GM19240 (cell line): ENCODE measurements at regions not wholly inside any gene's neighbourhood (a gene's known extent, or its start where the extent isn't known, plus 50 kb on each side); places are given as distances from the start of the nearest gene placed in this dataset.

Source experiments
- DNase-seq: peaks from one replicate; pipeline ENCODE4 v3.0.0; 2011; ENCODE audit warnings: low spot score; ENCODE audit not compliant: insufficient read length

DNA sequence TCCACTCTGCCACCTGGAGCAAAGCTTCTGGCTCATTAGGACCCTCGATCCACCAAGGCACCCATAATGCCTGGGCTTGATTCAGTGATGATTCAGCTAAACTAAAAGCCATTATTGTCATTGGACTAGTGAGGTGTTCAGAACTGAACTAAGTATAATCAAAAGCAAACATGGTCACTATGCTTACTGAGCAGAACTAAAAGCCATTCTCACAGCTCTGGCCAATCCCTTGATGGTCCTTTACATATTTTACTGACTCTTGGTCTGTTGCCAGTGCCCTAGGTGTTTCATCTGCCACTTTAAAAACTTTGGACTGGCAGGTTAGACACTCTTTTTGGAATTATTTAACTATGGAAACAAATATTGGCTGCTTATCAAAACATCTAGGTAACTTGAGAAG, 703.5 kb downstream of the FAT4 start:
- no peak for DNase-seq

DNA sequence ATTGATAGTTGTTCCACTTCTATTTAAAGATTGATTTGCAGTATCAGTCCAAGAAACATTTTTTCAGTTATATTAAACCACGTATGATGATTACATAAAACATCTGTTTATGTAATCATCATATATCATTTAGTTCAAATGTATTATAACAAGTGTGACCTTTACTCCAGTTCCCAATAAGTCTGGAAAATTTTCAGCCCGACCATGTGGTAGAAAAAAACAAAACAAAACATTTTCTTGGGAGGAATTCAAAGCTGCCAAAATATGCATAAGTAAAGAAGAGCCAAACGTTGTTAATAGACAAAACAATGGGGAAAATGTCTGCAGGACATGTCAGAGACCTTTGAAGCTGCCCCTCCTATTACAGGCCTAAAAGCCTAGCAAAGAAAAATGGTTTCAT, 709.1 kb downstream of the FAT4 start:
- DNase-seq: no peak

DNA sequence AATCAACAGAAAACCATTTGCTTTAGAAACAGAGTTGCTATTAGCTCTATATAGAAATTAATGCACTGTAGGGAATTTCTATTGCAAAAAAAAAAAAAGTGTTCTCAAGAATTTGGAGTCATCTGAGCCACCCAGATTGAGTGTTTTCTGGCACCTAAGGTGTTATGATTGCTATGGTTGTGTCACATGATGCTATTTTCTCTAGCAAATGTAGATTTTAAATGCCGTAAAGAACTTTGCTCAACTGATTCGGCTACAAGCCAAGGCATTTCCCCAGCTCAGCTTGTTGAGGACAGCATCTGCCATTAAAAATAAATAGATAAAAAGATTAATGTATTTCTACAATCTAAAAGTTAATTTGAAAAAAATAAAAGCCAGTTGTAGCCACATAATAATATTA, 712.8 kb downstream of the FAT4 start:
- DNase-seq: no peak

DNA sequence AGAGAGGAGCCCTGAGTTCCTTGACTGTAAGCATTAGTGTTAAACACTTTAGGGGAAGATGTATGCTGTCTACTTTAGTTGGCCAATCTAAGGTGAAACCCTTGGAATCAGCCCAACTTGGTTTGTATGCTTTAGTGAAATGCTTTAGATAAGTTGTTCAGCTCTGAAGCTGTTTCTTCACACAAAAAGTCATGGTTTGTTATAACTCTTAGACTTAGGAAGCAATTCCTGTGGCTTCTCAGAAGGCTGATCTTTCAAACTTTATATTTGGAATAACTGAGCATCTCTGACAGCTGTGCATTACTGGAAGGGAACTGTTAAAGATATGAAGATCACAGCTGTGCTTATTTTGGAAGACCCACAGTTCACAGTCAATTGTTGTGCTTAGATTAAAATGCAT, 714.1 kb downstream of the FAT4 start:
- DNase-seq: no peak

DNA sequence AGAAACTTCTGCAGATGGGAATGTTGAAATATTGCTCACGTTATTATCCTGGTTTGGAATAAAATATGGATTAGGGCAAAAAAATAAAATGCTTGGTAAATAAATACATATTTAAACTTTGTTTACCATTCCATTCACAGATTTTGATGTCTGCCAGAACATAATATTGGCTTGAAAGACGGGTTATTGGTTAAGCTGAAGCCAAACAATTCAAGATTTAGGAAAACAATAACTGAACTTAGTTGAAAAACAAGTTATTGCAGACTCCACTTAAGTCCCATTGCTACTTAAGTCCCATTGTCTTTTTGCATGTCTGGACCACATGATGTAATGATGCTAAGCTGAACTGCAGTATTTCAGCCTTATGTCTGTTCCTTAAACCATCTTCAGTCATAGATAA, 722.5 kb downstream of the FAT4 start:
- DNase-seq: no peak

DNA sequence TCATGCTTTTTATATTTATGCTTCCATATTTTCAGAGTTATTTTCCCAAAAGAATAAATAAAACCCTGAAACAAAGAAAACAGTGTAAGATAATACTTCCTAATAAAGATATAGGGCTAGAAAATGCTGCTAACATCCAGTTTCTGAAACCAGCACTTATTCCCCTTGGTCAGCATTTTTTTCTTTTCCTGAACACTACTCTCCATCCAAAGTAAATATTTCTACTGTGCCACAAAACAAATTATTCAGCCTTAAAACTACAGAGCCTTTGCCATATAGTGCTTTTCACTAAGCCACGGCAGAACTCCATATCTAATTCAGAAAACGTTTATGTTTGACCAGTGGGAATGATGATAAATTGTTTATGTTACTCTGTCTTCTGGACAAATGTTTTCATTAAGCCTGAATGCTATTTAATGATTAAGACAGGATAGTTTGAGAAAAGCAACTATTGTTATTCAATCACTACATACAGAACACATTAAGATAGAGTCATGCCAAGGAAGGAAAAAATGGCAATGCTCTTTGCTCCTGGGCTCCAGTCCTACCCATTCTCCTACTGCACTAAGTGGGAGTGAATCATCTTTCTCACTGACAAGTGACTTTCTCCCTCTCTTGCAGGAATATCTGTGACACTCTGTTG, 723.9 kb downstream of the FAT4 start:
- no peak for DNase-seq

DNA sequence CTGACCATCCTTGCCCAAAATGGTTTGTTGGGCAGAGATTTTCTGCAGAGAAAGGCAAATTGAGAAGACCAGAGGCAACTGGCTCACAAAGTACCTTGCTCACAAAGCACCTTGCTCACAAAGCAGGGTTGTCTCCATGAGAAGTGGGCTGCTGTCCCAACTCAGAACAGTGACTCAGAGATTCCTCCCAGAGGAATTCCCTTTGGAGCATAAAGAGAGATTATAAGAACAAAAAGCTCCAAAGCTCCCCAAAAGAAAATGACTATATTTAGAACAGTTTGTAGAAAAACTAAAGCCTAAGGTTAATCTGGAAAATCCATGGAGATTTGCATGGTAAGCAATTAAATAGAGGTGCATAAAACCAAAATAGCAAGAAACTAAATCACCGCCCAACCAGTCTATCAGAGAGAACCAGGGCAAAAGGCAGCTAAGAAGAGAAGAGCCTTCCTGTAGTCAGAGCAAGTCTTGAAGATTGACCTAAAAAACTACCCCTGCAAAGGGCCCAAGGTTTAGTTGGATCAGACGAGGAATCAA, 731.4 kb downstream of the FAT4 start:
- no peak for DNase-seq

DNA sequence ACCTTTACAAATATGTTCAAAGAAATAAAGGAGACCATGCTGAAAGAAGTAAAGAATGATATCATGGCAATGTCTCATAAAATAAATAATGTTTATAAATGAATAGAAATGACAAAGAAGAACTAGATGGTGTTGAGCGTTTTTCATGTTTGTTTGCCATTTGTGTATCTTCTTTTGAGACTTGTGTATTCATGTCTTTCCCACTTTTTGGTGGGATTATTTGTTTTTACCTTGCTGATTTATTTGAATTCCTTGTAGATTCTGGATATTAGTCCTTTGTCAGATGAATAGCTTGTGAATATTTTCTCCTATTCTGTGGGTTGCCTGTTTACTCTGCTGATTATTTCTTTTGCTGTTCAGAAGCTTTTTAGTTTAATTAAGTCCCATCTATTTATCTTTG, 732.4 kb downstream of the FAT4 start:
- DNase-seq: no peak

DNA sequence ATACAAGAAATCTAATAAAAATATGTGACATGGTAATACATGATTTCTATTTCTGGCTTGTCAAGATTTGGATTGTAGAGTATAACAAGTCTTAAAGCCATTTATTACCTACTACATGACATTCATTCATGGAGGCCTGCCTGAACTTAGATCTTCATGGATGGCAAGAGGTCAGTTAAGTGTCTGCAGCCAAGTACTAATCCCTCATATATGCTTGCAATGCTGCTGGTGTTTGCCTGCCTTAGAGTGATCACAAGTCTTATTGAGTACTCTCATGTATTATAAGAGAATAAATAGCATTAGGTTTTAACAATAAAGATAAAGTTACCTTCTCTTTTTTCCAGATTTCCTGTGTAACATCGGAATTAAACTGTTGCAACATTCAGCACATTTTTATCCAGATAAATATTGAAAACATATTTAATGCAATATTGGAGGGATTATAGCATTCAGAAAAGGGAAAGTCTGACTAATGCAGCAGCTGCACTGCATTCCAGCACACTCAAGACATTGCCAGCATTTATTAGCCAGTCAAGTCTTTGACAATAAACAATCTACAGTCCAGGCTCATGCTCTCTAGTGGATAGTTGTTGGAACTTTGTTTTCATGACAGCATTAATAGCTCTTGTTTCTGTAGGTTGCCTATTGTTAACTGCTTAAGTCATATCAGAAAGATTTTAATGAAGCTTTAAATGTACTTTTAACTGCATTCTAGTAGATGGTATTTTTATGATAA, 737.1 kb downstream of the FAT4 start:
- no peak for DNase-seq

DNA sequence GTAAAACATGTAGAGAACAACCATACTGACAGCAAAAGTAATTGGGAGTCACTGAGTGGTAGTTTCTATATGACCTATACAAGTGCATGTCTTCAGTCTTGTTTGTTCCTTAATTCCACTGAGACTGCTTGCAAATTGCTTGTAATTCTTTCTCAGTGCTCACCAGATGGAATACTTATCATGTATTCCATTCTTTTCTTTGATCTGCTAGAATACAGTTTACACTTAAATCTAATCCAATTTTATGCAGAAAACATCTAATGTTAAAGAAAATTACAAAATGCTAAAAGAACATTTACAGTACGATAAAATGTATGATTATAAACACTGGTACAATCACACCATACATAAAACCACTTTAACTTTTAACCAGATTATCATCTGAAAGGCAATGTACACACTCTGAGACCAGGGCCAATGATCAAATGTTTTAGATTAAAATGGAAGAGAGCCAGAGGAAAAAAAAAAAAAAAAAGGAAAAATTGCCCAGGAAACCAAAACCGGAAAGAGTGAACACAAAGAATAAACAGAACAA, 741.4 kb downstream of the FAT4 start:
- no peak for DNase-seq

DNA sequence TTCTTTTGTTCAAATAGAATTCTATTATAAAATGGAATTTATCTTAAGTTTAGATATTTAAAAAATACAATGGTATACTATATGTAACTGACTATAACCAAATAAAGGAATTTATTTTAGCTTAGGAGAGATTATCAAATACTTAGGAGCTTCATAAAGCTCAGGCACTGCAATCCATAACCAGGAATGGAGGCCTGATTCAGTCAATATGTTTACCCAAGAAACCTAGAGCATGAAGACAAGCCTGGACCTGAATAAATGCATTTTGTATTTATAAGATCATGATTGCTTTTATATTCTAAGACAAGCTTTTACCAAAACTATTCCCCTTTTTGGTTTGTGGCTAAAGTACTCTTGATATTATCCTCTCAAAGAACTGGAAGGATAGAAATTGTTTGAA, 742.6 kb downstream of the FAT4 start:
- DNase-seq: no peak

DNA sequence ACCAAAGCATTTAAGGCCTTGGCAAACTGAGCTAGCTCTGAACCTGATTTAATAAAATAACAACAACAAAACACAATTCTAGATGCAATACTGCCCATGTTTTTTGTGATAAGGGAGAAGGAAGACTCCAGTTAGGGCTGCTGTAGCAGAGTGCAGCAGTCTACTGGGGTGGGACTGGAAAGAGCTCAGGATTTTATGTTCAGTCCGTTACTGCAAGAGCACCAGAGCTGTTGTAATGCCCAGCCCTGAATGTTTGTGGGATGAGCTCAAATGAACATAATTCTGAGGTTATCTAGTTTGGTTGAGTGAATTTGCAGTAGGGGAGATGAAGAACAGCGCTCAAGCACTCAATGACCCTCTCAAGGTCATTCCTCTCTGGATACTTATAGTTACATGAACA, 743.8 kb downstream of the FAT4 start:
- DNase-seq: no peak

DNA sequence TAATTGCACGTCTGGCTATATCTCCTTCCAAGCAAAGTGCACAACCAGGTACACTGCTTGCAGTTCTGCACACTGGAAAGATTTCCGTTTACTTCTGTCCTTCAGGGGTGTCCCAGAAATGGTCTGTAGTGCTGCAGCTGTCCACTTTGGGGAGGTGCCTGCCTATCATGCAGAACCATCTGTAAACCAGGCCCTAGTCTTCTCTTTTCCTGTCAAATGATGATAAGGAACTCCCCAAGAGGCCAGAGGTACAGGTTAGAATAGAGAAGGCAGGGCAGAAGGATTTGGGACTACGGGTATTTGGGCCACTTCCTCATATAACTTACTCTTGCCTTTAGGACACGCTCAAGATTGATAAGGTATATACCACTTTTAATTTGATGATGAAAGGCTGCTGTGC, 746.9 kb downstream of the FAT4 start:
- no peak for DNase-seq

DNA sequence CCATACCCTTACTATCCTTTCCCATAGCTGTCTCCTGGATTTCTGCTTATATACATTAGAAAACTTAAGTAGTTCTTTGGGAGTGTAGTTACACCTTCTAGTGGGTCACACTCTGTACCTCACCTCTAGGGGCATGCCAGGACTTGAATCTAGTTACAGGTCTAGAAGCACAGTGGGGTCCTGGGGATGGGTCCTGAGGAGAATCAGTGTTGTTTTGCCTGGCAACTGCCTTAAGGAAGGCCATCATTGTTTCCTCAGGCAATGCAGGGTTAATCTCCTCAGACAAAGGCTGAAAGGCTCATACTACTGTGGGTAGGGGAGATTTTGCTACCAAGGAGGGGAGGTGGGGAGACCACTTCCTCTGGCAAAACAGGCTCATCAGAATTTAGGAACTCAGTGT, 750.3 kb downstream of the FAT4 start:
- DNase-seq: no peak

DNA sequence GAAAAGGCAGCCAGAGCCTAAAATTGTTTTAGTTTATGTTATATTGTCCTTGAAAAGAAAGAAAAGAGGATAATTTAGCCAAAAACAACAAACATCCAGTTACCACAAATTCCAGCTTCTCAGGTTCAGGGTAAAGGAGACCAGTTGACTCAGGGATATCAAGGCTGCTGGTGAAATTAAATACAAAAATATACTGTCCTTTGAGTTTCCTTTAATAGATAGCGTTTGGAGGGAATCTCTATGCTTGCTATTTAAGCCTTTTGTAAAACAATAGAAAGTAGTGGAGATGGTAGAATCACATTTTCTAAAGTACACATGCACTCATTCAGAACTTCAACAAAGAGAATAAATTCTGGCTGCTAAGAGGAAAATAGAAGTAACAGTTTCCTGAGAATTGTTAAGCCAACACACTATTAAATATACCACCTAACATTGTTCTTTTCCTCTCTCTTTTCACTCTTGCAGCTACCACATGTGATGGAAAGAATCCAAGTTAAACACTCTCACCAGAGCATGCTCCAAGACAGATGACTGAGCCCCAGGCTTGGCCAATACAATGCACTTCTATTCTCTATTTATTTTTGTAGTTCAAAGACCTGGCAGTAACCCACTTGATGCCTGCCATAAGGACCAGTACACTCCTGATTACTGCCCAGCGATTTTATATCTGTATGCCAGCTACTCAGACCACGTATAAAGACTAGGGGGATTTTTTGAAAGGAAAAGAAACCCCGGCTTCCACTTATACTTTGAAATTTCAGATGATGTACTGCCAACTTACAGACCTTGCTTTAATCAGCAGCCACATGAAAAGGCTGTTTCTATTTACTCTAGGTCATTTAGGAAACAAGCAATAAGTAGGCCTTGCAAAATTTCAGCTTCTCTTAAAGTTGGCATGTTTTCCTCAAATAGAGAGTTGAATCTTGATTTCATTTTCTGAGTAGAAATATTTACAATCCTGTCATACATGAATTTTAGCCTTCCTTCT, 756.9 kb downstream of the FAT4 start:
- DNase-seq: no peak

DNA sequence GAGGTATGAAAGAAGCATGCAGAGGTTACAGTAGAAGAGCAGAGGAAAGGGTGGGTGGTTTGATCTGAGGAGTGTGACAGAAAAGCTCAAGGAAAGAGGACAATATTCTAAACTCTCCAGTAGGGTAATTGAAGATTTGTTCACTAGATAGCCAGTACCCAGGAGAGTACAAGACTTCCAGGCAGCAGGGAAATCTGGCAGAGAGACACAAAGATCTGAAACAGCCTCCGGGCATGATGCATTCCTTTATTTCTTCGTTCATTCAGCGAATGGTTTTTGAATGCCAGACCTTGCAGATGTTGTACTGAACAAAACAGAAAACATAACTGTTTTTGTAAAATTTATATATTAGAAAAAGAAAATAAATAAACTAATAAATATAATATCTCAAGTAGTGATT, 766.6 kb downstream of the FAT4 start:
- no peak for DNase-seq

DNA sequence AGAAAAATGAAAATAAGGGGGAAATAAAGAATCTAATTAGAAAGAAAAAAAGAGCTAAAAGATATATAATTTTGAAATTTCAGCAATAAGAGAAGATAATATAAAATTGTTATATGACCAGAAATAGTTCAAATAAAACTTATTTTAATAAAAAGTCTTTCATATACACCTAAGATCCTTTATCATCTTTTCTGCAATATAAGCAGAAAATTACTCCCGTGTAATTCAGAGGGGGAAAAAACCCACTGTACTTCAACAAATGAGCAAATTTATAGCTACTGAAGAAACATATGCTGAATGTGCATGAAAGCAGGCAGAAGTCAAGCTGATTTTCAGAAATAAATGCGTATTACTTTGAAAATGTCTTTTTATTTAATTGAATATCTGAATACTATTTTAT, 771.3 kb downstream of the FAT4 start:
- DNase-seq: no peak

DNA sequence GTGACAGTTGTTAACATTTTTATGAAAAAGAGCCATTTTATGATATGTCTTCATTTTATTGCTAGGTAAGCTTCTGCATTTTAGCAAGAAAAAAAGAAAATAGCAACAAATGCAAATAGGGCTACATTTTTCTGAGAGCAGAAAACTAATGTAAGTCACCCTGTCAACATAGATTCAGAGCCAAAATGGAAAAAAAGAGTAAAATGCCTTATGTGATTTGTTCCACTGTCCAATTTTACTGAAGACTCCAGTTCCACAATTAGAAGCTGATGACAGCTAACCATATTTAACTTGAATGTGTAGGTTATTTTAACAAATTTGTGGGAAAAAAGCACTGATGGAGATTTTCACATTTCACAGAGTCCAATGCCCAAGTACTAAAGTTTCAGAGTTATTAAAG, 772.3 kb downstream of the FAT4 start:
- no peak for DNase-seq

DNA sequence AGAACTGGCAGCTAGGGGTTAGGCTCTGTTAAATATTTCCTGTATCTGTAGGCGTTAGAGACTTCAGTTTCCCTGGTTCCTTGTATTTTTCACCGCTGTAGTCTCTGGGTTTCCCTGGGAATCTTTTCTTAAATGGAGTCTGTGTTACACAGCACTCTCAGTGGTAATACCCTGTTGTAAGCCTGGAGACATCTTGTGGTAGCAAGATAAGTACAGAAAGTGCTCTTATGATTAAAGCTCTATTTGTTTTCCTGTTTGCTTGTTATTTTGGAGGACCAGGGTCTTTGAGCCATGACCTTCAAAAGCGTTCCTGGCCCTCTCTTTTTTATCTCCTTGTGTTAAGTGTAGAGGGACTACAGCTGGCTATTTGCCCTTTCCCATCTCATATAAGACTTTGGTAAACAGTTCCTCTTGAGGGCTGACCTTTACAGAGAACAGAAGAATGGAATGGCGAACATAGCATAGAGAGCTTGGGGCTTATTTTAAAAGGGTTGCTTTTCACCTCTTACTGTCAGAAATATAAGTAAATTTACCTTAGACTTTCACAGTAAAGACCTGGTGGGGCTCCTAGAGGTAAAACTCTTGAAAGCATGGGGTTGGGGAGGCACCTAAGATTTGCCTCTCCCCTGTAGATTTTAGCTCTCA, 782.5 kb downstream of the FAT4 start:
- DNase-seq: no peak

DNA sequence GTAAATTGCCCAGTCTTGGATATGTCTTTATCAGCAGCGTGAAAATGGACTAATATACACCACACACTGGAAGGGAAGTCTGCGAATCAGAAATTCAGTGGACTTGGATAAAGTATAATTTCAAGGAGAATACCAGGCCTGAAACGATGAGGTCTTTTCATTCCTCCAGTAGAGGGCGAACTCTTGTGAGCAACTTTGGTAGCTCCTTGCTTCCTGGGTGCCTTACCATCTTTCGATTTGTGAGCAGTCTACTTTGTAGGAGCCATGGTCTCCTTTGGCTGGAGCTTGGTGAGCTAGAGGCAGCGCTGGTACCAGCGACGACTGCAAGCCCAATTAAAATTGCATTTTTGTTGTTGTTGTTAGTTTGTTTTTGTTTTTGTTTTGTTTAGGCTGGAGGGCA, 791.9 kb downstream of the FAT4 start:
- no peak for DNase-seq

DNA sequence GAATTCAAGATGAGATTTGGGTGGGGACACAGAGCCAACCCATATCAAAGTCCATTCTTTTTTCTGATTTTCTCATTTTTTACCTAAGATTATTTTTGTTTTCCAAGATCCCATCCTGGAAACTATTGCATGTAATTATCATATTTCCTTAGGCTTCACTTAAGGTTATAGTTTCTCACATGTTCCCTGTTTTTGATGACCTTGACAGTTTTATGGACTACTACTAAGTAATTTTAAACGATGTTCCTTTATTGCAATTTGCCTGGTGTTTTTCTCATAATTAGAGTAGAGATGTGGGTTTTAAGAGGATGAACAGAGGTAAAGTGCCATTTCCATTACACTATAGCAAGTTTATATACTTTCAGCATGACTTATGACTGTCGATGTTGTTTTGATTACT, 795.1 kb downstream of the FAT4 start:
- DNase-seq: no peak
